ENCODE measurements at regions not wholly inside any gene's neighbourhood (a gene's known extent, or its start where the extent isn't known, plus 50 kb on each side); places are given as distances from the start of the nearest gene placed in this dataset.

- ChIA-PET POLR2A (ENCODE audit: low non-redundant PET) (no interaction called here), CTCF (no interaction called here)
- H3K4me3 ChIP-seq (ENCODE audit: low read depth, low read length, poor library complexity, severe bottlenecking): no peak overlapping the region
- no peak overlapping the region for H3K27ac ChIP-seq (ENCODE audit: low read depth, low read length, poor library complexity, severe bottlenecking)
- H3K27me3 ChIP-seq (replicated peaks; ENCODE audit: insufficient read depth, low read depth, low read length, poor library complexity): no peaks in the 10 kb centered on the region
- H3K4me1 ChIP-seq (ENCODE audit: insufficient read depth, low read length, poor library complexity, severe bottlenecking): no peaks in the 10 kb centered on the region
- no peaks in the 10 kb centered on the region for H3K9me3 ChIP-seq (ENCODE audit: low read depth, low read length, poor library complexity, severe bottlenecking)
- intact Hi-C loops (cut with micrococcal nuclease; ENCODE audit: unreplicated experiment): no loop called here
- DNase-seq (ENCODE audit: low spot score): no peak
- BruUV-seq (replicated peaks): no TSS peak
- no peaks in the 10 kb centered on the region for H3K36me3 ChIP-seq (ENCODE audit: insufficient read depth, low read length, poor library complexity, severe bottlenecking)
- no peak for TF ChIP-seq EZH2 (IDR thresholded peaks at IDR 0.05; ENCODE audit: borderline replicate concordance, low read depth, low read length, poor library complexity, severe bottlenecking)
- TF ChIP-seq CTCF (conservative IDR thresholded peaks at IDR 0.05; ENCODE audit: low read depth, low read length): no peak
Measured at GRCh38 chr2:52956118-52956517, 811.5 kb upstream of the CHAC2 start.

GRCh38 chr2:52955079-52955478 is 812.5 kb upstream of the CHAC2 start:
- CTCF ChIA-PET: no interaction called here

GRCh38 chr2:52940101-52940500 is 827.5 kb upstream of the CHAC2 start:
- no TSS peak for BruUV-seq (replicated peaks)
- Histone ChIP-seq H3K27ac (ENCODE audit: low read depth, low read length, poor library complexity, severe bottlenecking) (no peak overlapping the region), H3K4me1 (ENCODE audit: insufficient read depth, low read length, poor library complexity, severe bottlenecking) (no peaks in the 10 kb centered on the region), H3K9me3 (ENCODE audit: low read depth, low read length, poor library complexity, severe bottlenecking) (no peaks in the 10 kb centered on the region), H3K4me3 (ENCODE audit: low read depth, low read length, poor library complexity, severe bottlenecking) (no peak overlapping the region), H3K27me3 (replicated peaks; ENCODE audit: insufficient read depth, low read depth, low read length, poor library complexity) (no peaks in the 10 kb centered on the region), H3K36me3 (ENCODE audit: insufficient read depth, low read length, poor library complexity, severe bottlenecking) (no peaks in the 10 kb centered on the region)
- ChIA-PET CTCF (no interaction called here), POLR2A (ENCODE audit: low non-redundant PET) (no interaction called here)
- no peak for TF ChIP-seq EZH2 (IDR thresholded peaks at IDR 0.05; ENCODE audit: borderline replicate concordance, low read depth, low read length, poor library complexity, severe bottlenecking)
- TF ChIP-seq CTCF (conservative IDR thresholded peaks at IDR 0.05; ENCODE audit: low read depth, low read length): no peak
- no peak for DNase-seq (ENCODE audit: low spot score)
- intact Hi-C loops (cut with micrococcal nuclease; ENCODE audit: unreplicated experiment): no loop called here

More at GRCh38 chr2:52955079-52955478, 812.5 kb upstream of the CHAC2 start:
- DNase-seq (ENCODE audit: low spot score): no peak
- intact Hi-C loops (cut with micrococcal nuclease; ENCODE audit: unreplicated experiment): no loop called here
- no TSS peak for BruUV-seq (replicated peaks)
- H3K4me3 ChIP-seq (ENCODE audit: low read depth, low read length, poor library complexity, severe bottlenecking): no peak overlapping the region
- H3K27ac ChIP-seq (ENCODE audit: low read depth, low read length, poor library complexity, severe bottlenecking): no peak overlapping the region
- H3K9me3 ChIP-seq (ENCODE audit: low read depth, low read length, poor library complexity, severe bottlenecking): no peaks in the 10 kb centered on the region
- no peaks in the 10 kb centered on the region for H3K36me3 ChIP-seq (ENCODE audit: insufficient read depth, low read length, poor library complexity, severe bottlenecking)
- no peaks in the 10 kb centered on the region for H3K27me3 ChIP-seq (replicated peaks; ENCODE audit: insufficient read depth, low read depth, low read length, poor library complexity)
- TF ChIP-seq EZH2 (IDR thresholded peaks at IDR 0.05; ENCODE audit: borderline replicate concordance, low read depth, low read length, poor library complexity, severe bottlenecking): no peak
- TF ChIP-seq CTCF (conservative IDR thresholded peaks at IDR 0.05; ENCODE audit: low read depth, low read length): no peak
- POLR2A ChIA-PET (ENCODE audit: low non-redundant PET): no interaction called here
- no peaks in the 10 kb centered on the region for H3K4me1 ChIP-seq (ENCODE audit: insufficient read depth, low read length, poor library complexity, severe bottlenecking)
